Astrocyte (in vitro differentiated cells and primary cell): ENCODE measurements at regions not wholly inside any gene's neighbourhood (a gene's known extent, or its start where the extent isn't known, plus 50 kb on each side); places are given as distances from the start of the nearest gene placed in this dataset.

Source experiments
- DNase-seq: peaks from one replicate; pipeline ENCODE4 v3.0.0-alpha.2; 2010; ENCODE audit warnings: low read depth
- FAIRE-seq: peaks from 2 replicates; lab custom pipeline; 2011; peaks lifted over from hg19 to GRCh38; lab: Jason Lieb, UNC
- H2AFZ ChIP-seq: 2 replicates; pipeline ENCODE4 v1.6.0; 2012; ENCODE audit warnings: low read depth, low read length, inconsistent platforms
- H3K27ac ChIP-seq: 2 replicates; pipeline ENCODE4 v1.5.1; 2011; ENCODE audit warnings: low read depth, low read length, inconsistent platforms
- H3K27me3 ChIP-seq: 2 replicates; pipeline ENCODE4 v1.6.0; 2011; ENCODE audit warnings: low read length, inconsistent platforms; ENCODE audit not compliant: insufficient read depth
- H3K36me3 ChIP-seq: 2 replicates; pipeline ENCODE4 v1.5.1; 2011; ENCODE audit warnings: low read length, inconsistent platforms; ENCODE audit not compliant: insufficient read depth
- H3K4me1 ChIP-seq: 2 replicates; pipeline ENCODE4 v1.5.1; 2011; ENCODE audit warnings: low read length, inconsistent platforms; ENCODE audit not compliant: insufficient read depth
- H3K4me2 ChIP-seq: 2 replicates; pipeline ENCODE4 v1.6.0; 2012; ENCODE audit warnings: low read length, inconsistent platforms
- H3K4me3 ChIP-seq: 2 replicates; pipeline ENCODE4 v1.5.1; 2011; ENCODE audit warnings: low read depth, mild to moderate bottlenecking, low read length, inconsistent platforms; ENCODE audit not compliant: insufficient read depth
- H3K79me2 ChIP-seq: 2 replicates; pipeline ENCODE4 v1.6.0; 2012; ENCODE audit warnings: mild to moderate bottlenecking, low read length, inconsistent platforms; ENCODE audit not compliant: insufficient read depth
- H3K9ac ChIP-seq: 2 replicates; pipeline ENCODE4 v1.6.0; 2012; ENCODE audit warnings: mild to moderate bottlenecking, low read length, inconsistent platforms
- H3K9me3 ChIP-seq: 2 replicates; pipeline ENCODE4 v1.5.1; 2012; ENCODE audit warnings: low read depth, mild to moderate bottlenecking, low read length, inconsistent platforms; ENCODE audit not compliant: insufficient read depth
- H4K20me1 ChIP-seq: 2 replicates; pipeline ENCODE4 v1.6.0; 2012; ENCODE audit warnings: low read length, inconsistent platforms; ENCODE audit not compliant: insufficient read depth
- H3K27ac Mint-ChIP-seq: one replicate; pipeline ENCODE4 v1.8.0; 2021; ENCODE audit warnings: mild to moderate bottlenecking, mixed read lengths; ENCODE audit not compliant: unreplicated experiment
- H3K27me3 Mint-ChIP-seq: one replicate; pipeline ENCODE4 v1.8.0; 2021; ENCODE audit warnings: low read depth, mixed read lengths; ENCODE audit not compliant: unreplicated experiment
- H3K36me3 Mint-ChIP-seq: one replicate; pipeline ENCODE4 v1.8.0; 2021; ENCODE audit warnings: low read depth, mixed read lengths; ENCODE audit not compliant: unreplicated experiment
- H3K4me1 Mint-ChIP-seq: one replicate; pipeline ENCODE4 v1.8.0; 2021; ENCODE audit warnings: low read depth, mixed read lengths; ENCODE audit not compliant: unreplicated experiment
- H3K4me3 Mint-ChIP-seq: one replicate; pipeline ENCODE4 v1.8.0; 2021; ENCODE audit warnings: mild to moderate bottlenecking, moderate library complexity, mixed read lengths; ENCODE audit not compliant: unreplicated experiment
- H3K9me3 Mint-ChIP-seq: one replicate; pipeline ENCODE4 v1.8.0; 2021; ENCODE audit warnings: mild to moderate bottlenecking, mixed read lengths; ENCODE audit not compliant: unreplicated experiment
- EZH2 ChIP-seq: IDR thresholded peaks from 2 replicates; pipeline ENCODE4 v1.6.1; 2012; ENCODE audit warnings: mild to moderate bottlenecking, low read length, inconsistent platforms; ENCODE audit not compliant: insufficient read depth
- TF ChIP-seq, protein P1 (sequence below): IDR thresholded peaks from 2 replicates; pipeline ENCODE4 v1.5.1; 2011; ENCODE audit warnings: low read depth, mild to moderate bottlenecking, inconsistent platforms, low read length, moderate library complexity; ENCODE audit not compliant: insufficient read depth

DNA sequence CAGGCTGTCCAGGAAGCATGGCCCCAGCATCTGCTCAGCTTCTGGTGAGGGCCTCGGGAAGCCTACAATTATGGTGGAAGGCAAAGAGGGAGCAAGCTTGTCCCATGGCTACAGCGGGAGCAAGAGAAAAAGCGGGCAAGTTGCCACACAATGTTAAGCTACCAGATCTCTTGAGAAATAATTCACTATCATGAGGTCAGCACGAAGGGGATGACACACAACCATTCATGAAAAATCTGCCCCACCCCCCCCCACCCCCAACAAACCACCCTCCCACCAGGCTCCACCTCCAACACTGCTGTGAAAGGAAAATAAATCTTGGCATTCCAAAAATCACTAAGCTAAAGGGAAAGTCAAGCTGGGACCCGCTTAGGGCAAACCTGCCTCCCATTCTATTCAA is 545.8 kb upstream of the NRP1 start:
- no peaks in the 10 kb centered on the region for H3K9me3 ChIP-seq
- no peaks in the 10 kb centered on the region for H3K36me3 ChIP-seq
- no peak overlapping the region for H3K4me3 ChIP-seq
- DNase-seq (no peak), FAIRE-seq (no peak)
- Mint-ChIP-seq H3K27me3 (peaks cover 10% of the 10 kb centered on the region), H3K36me3 (no peaks in the 10 kb centered on the region), H3K4me3 (no peak overlapping the region), H3K4me1 (no peaks in the 10 kb centered on the region), H3K27ac (no peak overlapping the region), H3K9me3 (peaks cover 4% of the 10 kb centered on the region)
- TF ChIP-seq, protein P1, sequence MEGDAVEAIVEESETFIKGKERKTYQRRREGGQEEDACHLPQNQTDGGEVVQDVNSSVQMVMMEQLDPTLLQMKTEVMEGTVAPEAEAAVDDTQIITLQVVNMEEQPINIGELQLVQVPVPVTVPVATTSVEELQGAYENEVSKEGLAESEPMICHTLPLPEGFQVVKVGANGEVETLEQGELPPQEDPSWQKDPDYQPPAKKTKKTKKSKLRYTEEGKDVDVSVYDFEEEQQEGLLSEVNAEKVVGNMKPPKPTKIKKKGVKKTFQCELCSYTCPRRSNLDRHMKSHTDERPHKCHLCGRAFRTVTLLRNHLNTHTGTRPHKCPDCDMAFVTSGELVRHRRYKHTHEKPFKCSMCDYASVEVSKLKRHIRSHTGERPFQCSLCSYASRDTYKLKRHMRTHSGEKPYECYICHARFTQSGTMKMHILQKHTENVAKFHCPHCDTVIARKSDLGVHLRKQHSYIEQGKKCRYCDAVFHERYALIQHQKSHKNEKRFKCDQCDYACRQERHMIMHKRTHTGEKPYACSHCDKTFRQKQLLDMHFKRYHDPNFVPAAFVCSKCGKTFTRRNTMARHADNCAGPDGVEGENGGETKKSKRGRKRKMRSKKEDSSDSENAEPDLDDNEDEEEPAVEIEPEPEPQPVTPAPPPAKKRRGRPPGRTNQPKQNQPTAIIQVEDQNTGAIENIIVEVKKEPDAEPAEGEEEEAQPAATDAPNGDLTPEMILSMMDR = no peak
- TF ChIP-seq EZH2 = no peak
- H3K4me2 ChIP-seq = no peak overlapping the region
- no peak overlapping the region for H3K9ac ChIP-seq
- no peaks in the 10 kb centered on the region for H3K27me3 ChIP-seq
- H4K20me1 ChIP-seq = no peaks in the 10 kb centered on the region
- no peak overlapping the region for H3K27ac ChIP-seq
- no peak overlapping the region for H2AFZ ChIP-seq
- H3K79me2 ChIP-seq = no peaks in the 10 kb centered on the region
- no peaks in the 10 kb centered on the region for H3K4me1 ChIP-seq

DNA sequence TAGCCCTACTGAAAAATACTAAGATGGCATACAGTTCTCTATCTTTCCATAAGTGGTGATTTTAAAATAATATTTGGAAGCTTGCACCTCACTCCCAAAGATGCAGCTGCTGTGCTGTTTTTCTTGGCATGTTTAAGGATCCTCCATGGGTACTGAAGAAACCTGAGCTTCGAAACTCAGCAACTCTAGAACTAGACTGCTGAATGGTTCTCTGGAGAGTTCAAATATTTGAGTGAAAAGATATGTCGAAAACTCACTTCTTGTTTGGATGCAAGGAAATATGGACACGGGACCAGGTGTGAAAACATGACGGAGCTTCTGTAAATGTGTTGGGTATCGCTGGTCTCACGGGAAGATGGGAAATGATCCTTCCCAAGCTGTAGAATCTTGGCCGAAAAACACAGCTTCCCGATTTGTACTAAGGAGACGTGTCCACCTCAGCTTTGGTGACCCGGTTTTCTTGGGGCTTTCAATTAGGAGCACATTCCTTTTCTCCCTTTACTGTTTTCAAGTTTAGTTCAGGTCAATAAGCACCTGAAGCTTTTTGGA is 543.8 kb upstream of the NRP1 start:
- no peak overlapping the region for H3K27ac ChIP-seq
- TF ChIP-seq, protein P1 = no peak
- TF ChIP-seq EZH2 = no peak
- no peaks in the 10 kb centered on the region for H3K9me3 ChIP-seq
- H3K4me1 ChIP-seq = no peaks in the 10 kb centered on the region
- H3K9ac ChIP-seq = no peak overlapping the region
- no peak for DNase-seq
- no peak overlapping the region for H3K4me3 Mint-ChIP-seq
- no peaks in the 10 kb centered on the region for H3K27me3 ChIP-seq
- H4K20me1 ChIP-seq = no peaks in the 10 kb centered on the region
- no peak overlapping the region for H3K27ac Mint-ChIP-seq
- H3K9me3 Mint-ChIP-seq = peaks cover 4% of the 10 kb centered on the region
- H3K36me3 ChIP-seq = no peaks in the 10 kb centered on the region
- no peaks in the 10 kb centered on the region for H3K36me3 Mint-ChIP-seq
- no peaks in the 10 kb centered on the region for H3K79me2 ChIP-seq
- peaks cover 8% of the 10 kb centered on the region for H3K27me3 Mint-ChIP-seq
- H2AFZ ChIP-seq = no peak overlapping the region
- no peak overlapping the region for H3K4me3 ChIP-seq
- H3K4me2 ChIP-seq = no peak overlapping the region
- FAIRE-seq = no peak
- H3K4me1 Mint-ChIP-seq = no peaks in the 10 kb centered on the region

DNA sequence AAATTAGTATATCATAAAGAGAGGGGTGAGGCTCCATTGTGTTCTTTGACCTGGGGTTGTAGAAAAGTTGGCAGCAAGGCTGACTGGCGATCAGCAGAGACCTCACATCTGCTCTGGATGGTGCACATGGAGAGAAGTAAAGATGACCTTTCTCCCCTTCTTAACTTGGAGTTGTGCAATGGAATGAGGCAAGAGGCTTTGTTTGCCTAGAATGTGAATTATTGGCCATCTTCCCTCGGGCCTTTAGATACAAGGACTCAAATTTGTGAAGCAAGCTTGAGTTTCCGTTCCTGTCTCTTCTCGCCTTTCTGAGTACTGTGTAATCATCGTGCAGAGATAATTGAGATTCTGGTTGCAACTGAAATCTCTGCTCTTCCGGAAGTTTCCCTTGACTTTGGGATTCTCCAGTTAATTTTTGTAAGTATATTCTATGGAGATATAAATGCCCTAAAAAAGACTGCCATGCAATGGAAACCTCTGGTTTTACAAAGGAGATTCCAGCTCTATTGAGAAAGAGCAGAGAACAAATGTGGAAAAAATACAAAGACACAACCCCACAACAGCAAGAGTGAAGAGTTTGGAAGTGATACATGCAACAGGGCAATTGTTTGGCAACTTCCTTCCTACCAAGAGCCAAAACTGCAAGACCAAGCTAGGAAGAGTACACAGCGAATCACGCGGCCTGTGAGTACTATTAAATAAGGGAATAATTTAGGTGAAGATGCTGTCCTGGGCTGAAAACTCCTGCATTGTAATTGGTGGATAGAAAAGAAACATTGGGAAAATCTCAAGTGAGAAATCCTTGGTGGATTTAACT is 542.3 kb upstream of the NRP1 start:
- no peak overlapping the region for H3K27ac ChIP-seq
- no peaks in the 10 kb centered on the region for H3K4me1 ChIP-seq
- no peak overlapping the region for H3K4me2 ChIP-seq
- H3K9me3 ChIP-seq = no peaks in the 10 kb centered on the region
- H3K9ac ChIP-seq = no peak overlapping the region
- DNase-seq = no peak
- Mint-ChIP-seq H3K9me3 (peaks cover 4% of the 10 kb centered on the region), H3K27ac (no peak overlapping the region), H3K27me3 (peaks cover 12% of the 10 kb centered on the region), H3K36me3 (no peaks in the 10 kb centered on the region), H3K4me3 (no peak overlapping the region), H3K4me1 (no peaks in the 10 kb centered on the region)
- no peaks in the 10 kb centered on the region for H3K36me3 ChIP-seq
- TF ChIP-seq, protein P1 = no peak
- no peaks in the 10 kb centered on the region for H3K27me3 ChIP-seq
- H3K4me3 ChIP-seq = no peak overlapping the region
- no peaks in the 10 kb centered on the region for H3K79me2 ChIP-seq
- FAIRE-seq = no peak
- no peaks in the 10 kb centered on the region for H4K20me1 ChIP-seq
- H2AFZ ChIP-seq = no peak overlapping the region
